GM19463 (cell line): ENCODE measurements at regions not wholly inside any gene's neighbourhood (a gene's known extent, or its start where the extent isn't known, plus 50 kb on each side); places are given as distances from the start of the nearest gene placed in this dataset.
"Not testable (repeated sequence)": the region's sequence is repeated elsewhere in the genome, so short reads cannot be mapped to it uniquely, and the experiment has no call there.

Source experiments
- ATAC-seq: cut with Tn5 transposase; IDR thresholded peaks from one replicate; pipeline ENCODE4 v1.9.1; 2021; ENCODE audit warnings: mild to moderate bottlenecking, moderate library complexity; ENCODE audit not compliant: unreplicated experiment

DNA sequence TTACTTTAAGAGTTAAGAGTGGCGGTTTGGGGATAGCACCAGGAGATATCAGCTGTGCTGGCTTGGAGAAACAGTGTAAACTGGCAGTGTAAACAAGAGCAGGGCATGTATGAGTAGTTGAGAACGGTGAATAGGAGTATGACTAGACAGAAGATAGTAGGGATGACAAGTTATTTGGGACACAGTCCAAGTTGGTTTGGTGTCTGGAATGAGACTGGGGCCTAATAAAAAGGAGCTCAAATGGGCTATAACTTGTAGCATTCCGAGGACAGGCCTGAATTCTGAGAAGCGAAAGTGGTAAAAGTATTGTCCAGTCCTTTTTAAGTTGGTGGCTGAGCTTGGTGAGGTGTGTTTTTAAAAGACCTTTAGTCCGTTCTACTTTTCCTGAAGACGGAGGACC, 883.9 kb upstream of the CITED2 start:
- ATAC-seq: not testable (repeated sequence)

DNA sequence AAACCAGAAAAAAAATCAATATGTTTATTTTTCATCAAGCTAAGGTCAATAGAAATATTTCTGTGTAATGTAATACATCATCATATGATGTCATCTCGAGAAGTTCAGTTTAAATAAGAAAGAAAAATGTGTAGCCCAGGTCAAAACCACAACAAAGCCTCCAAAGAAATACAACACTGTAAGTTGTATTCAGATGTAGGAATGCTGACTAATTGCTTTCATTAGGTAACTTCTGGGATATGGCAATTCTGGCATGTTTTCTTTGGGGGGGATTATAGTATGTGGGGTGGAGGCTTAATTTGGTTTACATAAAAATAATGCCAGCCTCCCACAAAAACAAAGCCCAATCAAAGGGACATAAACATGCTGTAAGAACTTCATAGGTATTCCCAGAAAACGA, 881.8 kb upstream of the CITED2 start:
- ATAC-seq: no peak

GRCh38 chr6:140253096-140253495, 878.6 kb upstream of the CITED2 start:
- no peak for ATAC-seq

DNA sequence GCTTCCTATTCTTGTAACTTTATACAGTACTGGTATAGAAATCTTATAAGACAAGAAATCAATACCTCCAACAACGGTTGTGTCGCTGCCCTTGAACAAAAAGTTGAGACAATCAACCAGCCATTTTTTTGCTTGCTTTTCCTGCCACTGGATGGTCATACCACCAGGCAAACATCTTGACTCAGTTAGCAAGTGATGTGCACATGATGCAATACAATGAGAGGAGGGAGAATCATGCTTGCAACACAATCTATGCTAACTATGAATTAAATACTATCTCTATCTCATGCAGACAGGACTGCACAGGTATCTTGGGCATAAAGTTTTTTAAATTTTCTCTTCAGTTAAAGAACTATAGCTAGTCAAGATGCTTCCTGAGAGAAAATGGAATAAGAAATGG, 877.7 kb upstream of the CITED2 start:
- no peak for ATAC-seq

- no peak for ATAC-seq
Measured at GRCh38 chr6:140245296-140246040, 871.0 kb upstream of the CITED2 start.

- ATAC-seq: no peak
Measured at GRCh38 chr6:140237251-140237650, 862.8 kb upstream of the CITED2 start.

DNA sequence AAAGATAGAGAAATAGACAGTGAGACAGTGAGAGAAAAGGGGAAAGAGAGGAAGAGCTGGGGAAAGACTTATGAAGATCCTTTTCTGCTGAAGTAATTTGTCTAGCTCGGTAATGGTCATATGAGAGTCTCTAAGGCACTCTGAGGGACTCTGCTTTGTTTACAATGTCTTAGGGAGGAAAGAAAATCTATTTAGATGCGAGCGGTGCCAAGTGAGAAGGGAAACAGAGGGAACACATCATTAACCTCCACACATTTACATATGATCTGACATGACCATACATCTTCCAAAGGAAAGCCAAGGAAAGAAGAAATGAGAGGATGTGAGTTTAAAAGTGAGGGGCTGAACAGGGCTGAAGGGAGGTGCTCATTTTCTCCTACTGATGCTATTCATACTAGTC, 862.3 kb upstream of the CITED2 start:
- ATAC-seq: no peak

GRCh38 chr6:140230282-140230681, 855.8 kb upstream of the CITED2 start:
- no peak for ATAC-seq

- no peak for ATAC-seq
Measured at GRCh38 chr6:140228491-140228890, 854.0 kb upstream of the CITED2 start.

GRCh38 chr6:140226637-140227036, 852.2 kb upstream of the CITED2 start:
- no peak for ATAC-seq

GRCh38 chr6:140225701-140226436, 851.4 kb upstream of the CITED2 start:
- ATAC-seq: no peak

GRCh38 chr6:140217283-140217682, 842.8 kb upstream of the CITED2 start:
- no peak for ATAC-seq

- ATAC-seq: no peak
Measured at GRCh38 chr6:140209775-140210174, 835.3 kb upstream of the CITED2 start.

- ATAC-seq: no peak
Measured at GRCh38 chr6:140208286-140208685, 833.8 kb upstream of the CITED2 start.

GRCh38 chr6:140205795-140206593, 831.5 kb upstream of the CITED2 start:
- no peak for ATAC-seq

GRCh38 chr6:140204154-140204553, 829.7 kb upstream of the CITED2 start:
- ATAC-seq: no peak

DNA sequence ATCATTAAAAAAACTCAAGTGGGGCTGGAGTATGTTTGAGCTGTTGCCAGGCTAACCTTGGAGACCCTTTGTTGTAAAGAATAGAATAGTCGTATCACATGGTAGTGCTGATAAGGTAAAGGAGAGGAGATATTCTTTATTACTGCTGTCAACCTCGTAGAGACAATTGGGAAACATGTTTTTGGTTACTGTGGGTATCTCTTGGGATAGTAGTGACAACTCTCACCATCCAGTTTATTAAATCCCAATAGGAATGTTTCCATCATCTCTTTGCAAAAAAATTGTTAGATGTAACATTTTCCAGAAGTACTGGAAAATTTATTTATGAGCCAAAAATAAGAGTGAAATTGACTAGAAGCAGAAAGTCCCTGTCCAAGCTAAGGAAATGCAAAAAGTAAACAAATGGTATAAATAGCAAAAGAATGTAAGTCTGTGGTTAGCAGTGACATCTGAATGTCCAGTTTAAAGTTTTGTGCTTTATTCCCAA, 829.3 kb upstream of the CITED2 start:
- no peak for ATAC-seq

GRCh38 chr6:140202964-140203515, 828.6 kb upstream of the CITED2 start:
- ATAC-seq: no peak

DNA sequence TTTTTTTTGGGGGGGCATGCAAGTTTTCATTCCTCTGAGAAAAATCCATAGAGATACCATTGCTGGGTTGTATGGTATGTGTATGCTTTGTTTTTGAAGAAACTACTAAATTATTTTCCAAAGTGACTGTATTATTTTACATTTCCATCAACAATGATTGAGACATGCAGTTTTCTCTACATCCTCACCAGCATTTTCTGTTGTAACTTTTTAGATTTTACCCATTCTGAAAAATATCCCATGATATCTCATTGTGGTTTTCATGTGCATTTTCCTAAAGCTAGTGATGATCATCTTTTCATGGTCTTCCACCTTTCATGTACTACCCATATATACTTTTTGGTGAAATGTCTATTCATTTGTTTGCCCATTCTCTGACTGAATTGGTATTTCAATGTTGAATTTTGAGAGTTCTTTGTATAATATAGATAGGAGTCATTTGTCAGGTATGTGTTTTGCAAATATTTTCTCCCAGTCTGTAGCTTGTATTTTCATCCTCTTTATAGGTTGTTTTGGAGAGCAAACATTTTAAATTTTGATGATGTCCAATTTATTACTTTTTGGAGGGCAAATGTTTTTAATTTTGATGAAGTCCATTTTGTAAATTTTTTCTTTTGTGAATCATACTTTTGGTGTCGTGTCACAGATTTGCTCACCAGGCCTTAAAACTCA, 827.5 kb upstream of the CITED2 start:
- ATAC-seq: no peak

- ATAC-seq: no peak
Measured at GRCh38 chr6:140193269-140193668, 818.8 kb upstream of the CITED2 start.

DNA sequence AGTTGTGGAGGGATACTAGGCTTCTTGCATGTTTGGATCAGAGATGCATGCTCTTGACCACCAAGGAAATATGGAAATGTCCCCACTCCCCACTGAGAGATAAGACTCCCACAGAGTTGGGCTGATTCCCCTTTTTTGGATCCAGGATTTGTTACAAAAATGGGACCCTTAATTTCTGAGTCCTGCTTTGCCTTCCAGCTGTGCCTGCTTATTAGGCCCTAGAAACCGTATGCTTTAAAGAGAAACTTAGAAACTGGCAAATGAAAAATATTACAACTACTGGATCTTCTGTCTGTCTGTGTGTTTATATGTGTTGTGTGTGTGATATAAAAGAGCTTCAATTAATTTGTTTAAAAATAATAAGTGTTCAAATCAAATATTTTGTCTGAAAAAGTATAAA, 817.6 kb upstream of the CITED2 start:
- no peak for ATAC-seq
